H1 (cell line): ENCODE measurements at regions not wholly inside any gene's neighbourhood (a gene's known extent, or its start where the extent isn't known, plus 50 kb on each side); places are given as distances from the start of the nearest gene placed in this dataset.

Source experiments
- CTCF ChIA-PET: fragments of 300-600 bp; sonication (Branson Sonifier 250); formaldehyde crosslinking; loops from one replicate; lab custom pipeline; 2021; ENCODE audit not compliant: partially characterized antibody; lab: Charles Lee
- POLR2A ChIA-PET: fragments of 300-600 bp; sonication (Branson Sonifier 250); formaldehyde crosslinking; loops from one replicate; lab custom pipeline; 2021; ENCODE audit warnings: inconsistent platforms; ENCODE audit not compliant: partially characterized antibody; lab: Charles Lee
- DNase-seq, 2 experiments: peaks; one replicate each; pipeline versions ENCODE4 v3.0.0 to v3.0.0-alpha.2; 2010 to 2022; ENCODE audit warnings: low spot score in 2 of 2, low read depth in 1 of 2, mixed read lengths in 1 of 2
- FAIRE-seq: peaks from 2 replicates; lab custom pipeline; 2011; peaks lifted over from hg19 to GRCh38; lab: Jason Lieb, UNC
- H2AFZ ChIP-seq: 2 replicates; pipeline ENCODE4 v1.8.1; 2012; ENCODE audit warnings: low read length, inconsistent platforms
- H2AK5ac ChIP-seq: 2 replicates; pipeline ENCODE4 v1.6.1; 2013; ENCODE audit warnings: low read depth, low read length
- H2BK120ac ChIP-seq: replicated peaks from 2 replicates; pipeline ENCODE3; 2013; ENCODE audit warnings: low read depth, low read length, inconsistent platforms
- H2BK12ac ChIP-seq: 2 replicates; pipeline ENCODE4 v1.6.1; 2013; ENCODE audit warnings: low read depth, low read length
- H2BK15ac ChIP-seq: 2 replicates; pipeline ENCODE4 v1.6.1; 2013; ENCODE audit warnings: low read length
- H2BK20ac ChIP-seq: 2 replicates; pipeline ENCODE4 v1.6.1; 2013; ENCODE audit warnings: low read length
- H2BK5ac ChIP-seq: 2 replicates; pipeline ENCODE4 v1.6.1; 2013; ENCODE audit warnings: low read depth, low read length
- H3K14ac ChIP-seq: 2 replicates; pipeline ENCODE4 v1.6.1; 2013; ENCODE audit warnings: inconsistent platforms; ENCODE audit not compliant: insufficient read length
- H3K18ac ChIP-seq: 2 replicates; pipeline ENCODE4 v1.6.1; 2013; ENCODE audit warnings: low read length; ENCODE audit errors: extremely low read depth
- H3K23ac ChIP-seq: 2 replicates; pipeline ENCODE4 v1.6.1; 2013; ENCODE audit warnings: inconsistent platforms; ENCODE audit not compliant: insufficient read length
- H3K23me2 ChIP-seq: 2 replicates; pipeline ENCODE4 v1.6.1; 2013; ENCODE audit warnings: low read depth, low read length
- H3K27ac ChIP-seq: 2 replicates; pipeline ENCODE4 v1.6.1; 2011; ENCODE audit warnings: low read depth, low read length, inconsistent platforms
- H3K27me3 ChIP-seq, 4 experiments: replicated peaks in 1 of 4; 1 replicate in 1 of 4; 2 replicates in 3 of 4; pipeline versions ENCODE4 v1.6.1 to v1.8.1; 2011 to 2013; ENCODE audit warnings: low read length in 3 of 4, mild to moderate bottlenecking in 3 of 4, inconsistent platforms in 2 of 4, mixed read lengths in 2 of 4, moderate library complexity in 1 of 4; ENCODE audit not compliant: control insufficient read depth in 3 of 4, insufficient read depth in 3 of 4; ENCODE audit errors: extremely low read depth in 1 of 4
- H3K36me3 ChIP-seq, 4 experiments: 2 replicates each; pipeline versions ENCODE4 v1.6.1 to v1.8.1; 2011 to 2013; ENCODE audit warnings: mild to moderate bottlenecking in 4 of 4, low read length in 3 of 4, moderate library complexity in 2 of 4, control low read depth in 1 of 4, inconsistent platforms in 1 of 4; ENCODE audit not compliant: insufficient read depth in 4 of 4, control insufficient read depth in 2 of 4
- H3K4ac ChIP-seq: replicated peaks from 2 replicates; pipeline ENCODE3; 2013; ENCODE audit warnings: low read length, low read depth, mixed read lengths, inconsistent platforms; ENCODE audit not compliant: insufficient read length
- H3K4me1 ChIP-seq, 4 experiments: replicated peaks in 1 of 4; 1 replicate in 1 of 4; 2 replicates in 3 of 4; pipeline versions ENCODE4 v1.6.1 to v1.8.1; 2011 to 2013; ENCODE audit warnings: low read length in 3 of 4, inconsistent platforms in 2 of 4, mixed read lengths in 1 of 4; ENCODE audit not compliant: insufficient read depth in 4 of 4, control insufficient read depth in 3 of 4
- H3K4me2 ChIP-seq, 2 experiments: 2 replicates each; pipeline versions ENCODE4 v1.6.1 to v1.8.1; 2011 to 2013; ENCODE audit warnings: low read depth in 2 of 2, low read length in 2 of 2, control low read depth in 1 of 2, inconsistent platforms in 1 of 2, mild to moderate bottlenecking in 1 of 2; ENCODE audit not compliant: insufficient read depth in 1 of 2
- H3K4me3 ChIP-seq, 4 experiments: fragments of 200-600, 300-600 bp in 1 of 4; sonication (generic), shearing (Covaris generic), sonication (Bioruptor Twin) in 1 of 4; 2 replicates each; pipeline versions ENCODE4 v1.5.1 to v1.8.1; 2011 to 2016; ENCODE audit warnings: low read length in 4 of 4, low read depth in 3 of 4, control low read depth in 2 of 4, inconsistent platforms in 2 of 4, mild to moderate bottlenecking in 2 of 4, mixed read lengths in 1 of 4, moderate library complexity in 1 of 4; ENCODE audit not compliant: insufficient read depth in 2 of 4; ENCODE audit errors: extremely low read depth in 1 of 4
- H3K56ac ChIP-seq: replicated peaks from 2 replicates; pipeline ENCODE3; 2013; ENCODE audit warnings: low read depth, mild to moderate bottlenecking, mixed read lengths, low read length, inconsistent platforms; ENCODE audit not compliant: insufficient read length
- H3K79me1 ChIP-seq: 2 replicates; pipeline ENCODE4 v1.6.1; 2013; ENCODE audit warnings: low read depth, low read length, control low read depth
- H3K79me2 ChIP-seq, 2 experiments: 2 replicates each; pipeline versions ENCODE4 v1.6.1 to v1.8.1; 2012 to 2013; ENCODE audit warnings: low read length in 2 of 2, mild to moderate bottlenecking in 2 of 2, inconsistent platforms in 1 of 2; ENCODE audit not compliant: insufficient read depth in 2 of 2, control insufficient read depth in 1 of 2
- H3K9ac ChIP-seq, 4 experiments: replicated peaks in 1 of 4; 1 replicate in 1 of 4; 2 replicates in 3 of 4; pipeline versions ENCODE4 v1.6.1 to v1.8.1; 2011 to 2013; ENCODE audit warnings: low read depth in 3 of 4, low read length in 3 of 4, control low read depth in 2 of 4, mild to moderate bottlenecking in 2 of 4, moderate library complexity in 2 of 4, inconsistent platforms in 1 of 4; ENCODE audit errors: extremely low read depth in 1 of 4
- H3K9me3 ChIP-seq, 2 experiments: 2 replicates each; pipeline versions ENCODE4 v1.6.1 to v1.8.1; 2012 to 2013; ENCODE audit warnings: mild to moderate bottlenecking in 2 of 2, moderate library complexity in 2 of 2, control low read depth in 1 of 2, inconsistent platforms in 1 of 2, low read depth in 1 of 2, low read length in 1 of 2, mixed read lengths in 1 of 2; ENCODE audit not compliant: insufficient read depth in 2 of 2
- H4K20me1 ChIP-seq, 2 experiments: replicated peaks in 1 of 2; 2 replicates each; pipeline versions ENCODE3 to v1.8.1; 2011 to 2013; ENCODE audit warnings: inconsistent platforms in 2 of 2, low read length in 2 of 2, mild to moderate bottlenecking in 1 of 2; ENCODE audit not compliant: insufficient read depth in 2 of 2, control insufficient read depth in 1 of 2
- H4K5ac ChIP-seq: 2 replicates; pipeline ENCODE4 v1.6.1; 2013; ENCODE audit warnings: low read length, low read depth, mixed read lengths, inconsistent platforms; ENCODE audit not compliant: insufficient read length
- H4K8ac ChIP-seq: 2 replicates; pipeline ENCODE4 v1.8.0; 2013; ENCODE audit warnings: mild to moderate bottlenecking, moderate library complexity, low read length, inconsistent platforms; ENCODE audit not compliant: insufficient read depth; ENCODE audit errors: extremely low read depth
- H4K91ac ChIP-seq: replicated peaks from 2 replicates; pipeline ENCODE3; 2013; ENCODE audit warnings: low read length, mixed read lengths, inconsistent platforms; ENCODE audit not compliant: insufficient read length
- ATF3 ChIP-seq: IDR thresholded peaks from 2 replicates; pipeline ENCODE4 v1.6.1; 2011; ENCODE audit warnings: low read depth, mild to moderate bottlenecking, low read length; ENCODE audit not compliant: insufficient read depth
- BACH1 ChIP-seq: IDR thresholded peaks from 2 replicates; pipeline ENCODE4 v1.6.1; 2012; ENCODE audit warnings: low read length, improper control_type of control experiment
- CBX8 ChIP-seq: fragments of 300-800, 300-1000 bp; sonication (generic); IDR thresholded peaks from 2 replicates; pipeline ENCODE4 v1.7.1; 2016; ENCODE audit warnings: low read depth, low read length, borderline replicate concordance
- EZH2 ChIP-seq: fragments of 200-600 bp; sonication (generic); IDR thresholded peaks from 2 replicates; pipeline ENCODE4 v1.7.1; 2012; ENCODE audit warnings: low read depth, mild to moderate bottlenecking, moderate library complexity, low read length, inconsistent platforms; ENCODE audit not compliant: severe bottlenecking
- HDAC2 ChIP-seq, 2 experiments: fragments of 300-600 bp in 1 of 2; sonication (generic) in 1 of 2; IDR thresholded peaks; 2 replicates each; pipeline ENCODE4 v1.6.1; 2011 to 2012; ENCODE audit warnings: low read depth in 2 of 2, low read length in 2 of 2, mild to moderate bottlenecking in 2 of 2, moderate library complexity in 2 of 2, borderline replicate concordance in 1 of 2, inconsistent platforms in 1 of 2
- JUND ChIP-seq: IDR thresholded peaks from 2 replicates; pipeline ENCODE4 v1.6.1; 2011; ENCODE audit warnings: mild to moderate bottlenecking, improper control_type of control experiment, low read length
- KDM1A ChIP-seq: fragments of 200-600, 300-600 bp; sonication (generic); IDR thresholded peaks from 2 replicates; pipeline ENCODE4 v1.7.1; 2016; ENCODE audit warnings: mild to moderate bottlenecking, low read length, borderline replicate concordance
- KDM4A ChIP-seq: IDR thresholded peaks from one replicate; pipeline ENCODE4 v1.7.1; 2012; ENCODE audit warnings: low read depth, mild to moderate bottlenecking, moderate library complexity, low read length, inconsistent platforms; ENCODE audit not compliant: severe bottlenecking
- MAX ChIP-seq: IDR thresholded peaks from 2 replicates; pipeline ENCODE4 v1.6.1; 2012; ENCODE audit warnings: inconsistent platforms
- POU5F1 ChIP-seq: IDR thresholded peaks from 2 replicates; pipeline ENCODE4 v1.6.1; 2011; ENCODE audit warnings: low read depth, mild to moderate bottlenecking, low read length, moderate library complexity
- RXRA ChIP-seq: IDR thresholded peaks from 2 replicates; pipeline ENCODE4 v1.6.1; 2011; ENCODE audit warnings: low read depth, mild to moderate bottlenecking, low read length, moderate library complexity; ENCODE audit not compliant: insufficient read depth
- SAP30 ChIP-seq: fragments of 300-600 bp; sonication (generic); IDR thresholded peaks from 2 replicates; pipeline ENCODE4 v1.7.1; 2012; ENCODE audit warnings: low read length, moderate library complexity, mild to moderate bottlenecking, inconsistent platforms; ENCODE audit not compliant: insufficient read depth, insufficient replicate concordance
- TAF1 ChIP-seq: IDR thresholded peaks from 2 replicates; pipeline ENCODE4 v1.6.1; 2011; ENCODE audit warnings: mild to moderate bottlenecking, low read depth, low read length
- WGBS, 2 experiments: shearing (Covaris generic) in 1 of 2; methylation state at CpG; one replicate each; pipeline versions ENCODE4 v1.1.6 to v1.1.7; 2013 to 2015; ENCODE audit warnings: low lambda C conversion rate in 2 of 2, mixed read lengths in 2 of 2, inconsistent platforms in 1 of 2, low coverage in 1 of 2, missing lambda C conversion rate in 1 of 2; ENCODE audit not compliant: insufficient replicate concordance in 2 of 2, insufficient coverage in 1 of 2, insufficient read length in 1 of 2; ENCODE audit errors: extremely low coverage in 1 of 2, missing lambda C conversion rate in 1 of 2; 5-methylcytosine and 5-hydroxymethylcytosine counted together

- Histone ChIP-seq H4K8ac (no peak overlapping the region), H2AK5ac (no peak overlapping the region), H2BK5ac (no peak overlapping the region), H3K79me2 (no peaks in the 10 kb centered on the region), H3K27me3 (no peaks in the 10 kb centered on the region), H3K23me2 (no peaks in the 10 kb centered on the region), H2BK15ac (no peak overlapping the region), H3K27ac (no peak overlapping the region), H3K14ac (no peak overlapping the region), H2BK20ac (no peak overlapping the region), H3K4ac (no peak overlapping the region), H3K4me3 (no peak overlapping the region), H4K91ac (no peak overlapping the region), H4K20me1 (no peaks in the 10 kb centered on the region), H3K18ac (no peak overlapping the region), H2AFZ (no peak overlapping the region), H3K79me1 (no peaks in the 10 kb centered on the region), H2BK12ac (no peak overlapping the region), H3K4me1 (no peaks in the 10 kb centered on the region), H3K23ac (no peak overlapping the region), H3K9ac (no peak overlapping the region), H4K5ac (no peak overlapping the region), H3K4me2 (no peak overlapping the region), H3K36me3 (peaks cover 0 to 3% (median 0%) of the 10 kb centered on the region in 4 experiments; a peak in 2 of 8 replicates), H3K9me3 (peaks cover 16 to 19% of the 10 kb centered on the region in 2 experiments; a peak in 3 of 4 replicates), H3K56ac (no peak overlapping the region), H2BK120ac (no peak overlapping the region)
- DNase-seq (no peak), FAIRE-seq (no peak)
- CTCF ChIA-PET, result no interaction called here
- TF ChIP-seq ATF3 (no peak), RXRA (no peak), BACH1 (no peak), KDM4A (no peak), KDM1A (no peak), TAF1 (no peak), CBX8 (no peak), POU5F1 (no peak), SAP30 (no peak), HDAC2 (IDR thresholded peaks at IDR 0.05; ENCODE audit: borderline replicate concordance in 1 of 2, low read depth in 2 of 2, low read length in 2 of 2) (no peak), JUND (no peak), MAX (no peak), EZH2 (no peak)
- POLR2A ChIA-PET, result no interaction called here
- 100% methylated on average over 1 of the region's 1 CpG; no CpG with 5 or more reads in 1 of the 2 experiments for WGBS, 2 experiments
Observed at GRCh38 chr9:23145467-23145866, 680.6 kb downstream of the ELAVL2 start.
